ENCODE measurements at regions not wholly inside any gene's neighbourhood (a gene's known extent, or its start where the extent isn't known, plus 50 kb on each side); places are given as distances from the start of the nearest gene placed in this dataset.

DNA sequence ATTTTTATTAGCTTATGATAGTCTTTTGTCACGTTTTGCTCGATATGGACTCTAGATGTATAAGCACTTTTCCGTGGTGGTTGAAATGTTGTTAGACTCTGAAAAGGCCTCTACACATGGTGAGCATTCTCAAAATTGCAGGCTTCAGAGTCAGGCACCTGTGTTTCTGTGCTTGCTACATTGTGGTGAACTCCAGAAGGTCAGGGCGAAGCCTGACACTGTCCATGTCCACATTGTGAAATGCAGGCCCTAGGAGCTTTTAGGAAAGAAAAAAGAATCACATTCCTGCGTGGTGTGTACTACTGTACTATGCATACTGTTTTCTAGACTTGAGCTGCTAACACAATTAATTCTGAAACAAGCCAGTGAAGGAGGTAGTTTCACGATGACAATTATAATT, 86.3 kb downstream of the HS3ST1 start:
- no peak for TF ChIP-seq ZFP1 (CRISPR knock-in tag; IDR thresholded peaks at IDR 0.05)
- TF ChIP-seq TEAD2 (tag; IDR thresholded peaks at IDR 0.05), result no peak
- no peak for TF ChIP-seq SMAD3 (CRISPR knock-in tag; conservative IDR thresholded peaks at IDR 0.05)
- TF ChIP-seq, protein P1, sequence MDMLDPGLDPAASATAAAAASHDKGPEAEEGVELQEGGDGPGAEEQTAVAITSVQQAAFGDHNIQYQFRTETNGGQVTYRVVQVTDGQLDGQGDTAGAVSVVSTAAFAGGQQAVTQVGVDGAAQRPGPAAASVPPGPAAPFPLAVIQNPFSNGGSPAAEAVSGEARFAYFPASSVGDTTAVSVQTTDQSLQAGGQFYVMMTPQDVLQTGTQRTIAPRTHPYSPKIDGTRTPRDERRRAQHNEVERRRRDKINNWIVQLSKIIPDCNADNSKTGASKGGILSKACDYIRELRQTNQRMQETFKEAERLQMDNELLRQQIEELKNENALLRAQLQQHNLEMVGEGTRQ (CRISPR knock-in tag; IDR thresholded peaks at IDR 0.05), result no peak
- TF ChIP-seq TBP (optimal IDR thresholded peaks at IDR 0.05; ENCODE audit: low read depth, low read length), result no peak
- TF ChIP-seq EP300 (IDR thresholded peaks at IDR 0.05; ENCODE audit: low read length), result no peak
- no peak for TF ChIP-seq ELF1 (tag; IDR thresholded peaks at IDR 0.05)
- TF ChIP-seq THRAP3 (IDR thresholded peaks at IDR 0.05; ENCODE audit: borderline replicate concordance), result no peak
- TF ChIP-seq CHD2 (IDR thresholded peaks at IDR 0.05; ENCODE audit: low read depth, low read length), result no peak
- TF ChIP-seq SREBF2 (CRISPR knock-in tag; IDR thresholded peaks at IDR 0.05), result no peak
- TF ChIP-seq, protein P2, sequence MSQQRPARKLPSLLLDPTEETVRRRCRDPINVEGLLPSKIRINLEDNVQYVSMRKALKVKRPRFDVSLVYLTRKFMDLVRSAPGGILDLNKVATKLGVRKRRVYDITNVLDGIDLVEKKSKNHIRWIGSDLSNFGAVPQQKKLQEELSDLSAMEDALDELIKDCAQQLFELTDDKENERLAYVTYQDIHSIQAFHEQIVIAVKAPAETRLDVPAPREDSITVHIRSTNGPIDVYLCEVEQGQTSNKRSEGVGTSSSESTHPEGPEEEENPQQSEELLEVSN (IDR thresholded peaks at IDR 0.05; ENCODE audit: borderline replicate concordance in 1 of 2, extremely low read depth in 1 of 2, insufficient read depth in 1 of 2, insufficient read length in 1 of 2, low read depth in 1 of 2, low read length in 1 of 2, poor library complexity in 1 of 2, severe bottlenecking in 1 of 2), result no peak
- TF ChIP-seq, protein P3, sequence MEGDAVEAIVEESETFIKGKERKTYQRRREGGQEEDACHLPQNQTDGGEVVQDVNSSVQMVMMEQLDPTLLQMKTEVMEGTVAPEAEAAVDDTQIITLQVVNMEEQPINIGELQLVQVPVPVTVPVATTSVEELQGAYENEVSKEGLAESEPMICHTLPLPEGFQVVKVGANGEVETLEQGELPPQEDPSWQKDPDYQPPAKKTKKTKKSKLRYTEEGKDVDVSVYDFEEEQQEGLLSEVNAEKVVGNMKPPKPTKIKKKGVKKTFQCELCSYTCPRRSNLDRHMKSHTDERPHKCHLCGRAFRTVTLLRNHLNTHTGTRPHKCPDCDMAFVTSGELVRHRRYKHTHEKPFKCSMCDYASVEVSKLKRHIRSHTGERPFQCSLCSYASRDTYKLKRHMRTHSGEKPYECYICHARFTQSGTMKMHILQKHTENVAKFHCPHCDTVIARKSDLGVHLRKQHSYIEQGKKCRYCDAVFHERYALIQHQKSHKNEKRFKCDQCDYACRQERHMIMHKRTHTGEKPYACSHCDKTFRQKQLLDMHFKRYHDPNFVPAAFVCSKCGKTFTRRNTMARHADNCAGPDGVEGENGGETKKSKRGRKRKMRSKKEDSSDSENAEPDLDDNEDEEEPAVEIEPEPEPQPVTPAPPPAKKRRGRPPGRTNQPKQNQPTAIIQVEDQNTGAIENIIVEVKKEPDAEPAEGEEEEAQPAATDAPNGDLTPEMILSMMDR (IDR thresholded peaks at IDR 0.05 in 2 of 3, conservative IDR thresholded peaks at IDR 0.05 in 1 of 3; ENCODE audit: insufficient read depth in 2 of 3, low read depth in 1 of 3, low read length in 3 of 3), result no peak
- TF ChIP-seq, protein P4, sequence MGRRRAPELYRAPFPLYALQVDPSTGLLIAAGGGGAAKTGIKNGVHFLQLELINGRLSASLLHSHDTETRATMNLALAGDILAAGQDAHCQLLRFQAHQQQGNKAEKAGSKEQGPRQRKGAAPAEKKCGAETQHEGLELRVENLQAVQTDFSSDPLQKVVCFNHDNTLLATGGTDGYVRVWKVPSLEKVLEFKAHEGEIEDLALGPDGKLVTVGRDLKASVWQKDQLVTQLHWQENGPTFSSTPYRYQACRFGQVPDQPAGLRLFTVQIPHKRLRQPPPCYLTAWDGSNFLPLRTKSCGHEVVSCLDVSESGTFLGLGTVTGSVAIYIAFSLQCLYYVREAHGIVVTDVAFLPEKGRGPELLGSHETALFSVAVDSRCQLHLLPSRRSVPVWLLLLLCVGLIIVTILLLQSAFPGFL (CRISPR knock-in tag; IDR thresholded peaks at IDR 0.05), result no peak
- TF ChIP-seq CEBPB (tag; IDR thresholded peaks at IDR 0.05), result no peak
